Neural progenitor cell (in vitro differentiated cells): ENCODE measurements at regions not wholly inside any gene's neighbourhood (a gene's known extent, or its start where the extent isn't known, plus 50 kb on each side); places are given as distances from the start of the nearest gene placed in this dataset.

Source experiments
- DNase-seq: peaks from one replicate; pipeline ENCODE4 v3.0.0-alpha.2; 2016; ENCODE audit warnings: low spot score
- H2AFZ ChIP-seq: fragments of 200-600 bp; sonication (generic); replicated peaks from 2 replicates; pipeline ENCODE4 v1.6.1; 2016; ENCODE audit warnings: antibody characterized with exemption
- H3F3A ChIP-seq: fragments of 200-600 bp; sonication (generic); 2 replicates; pipeline ENCODE4 v1.6.1; 2016; ENCODE audit warnings: antibody characterized with exemption, low read depth
- H3K27ac ChIP-seq: fragments of 200-600 bp; sonication (generic); 2 replicates; pipeline ENCODE4 v1.5.1; 2016; ENCODE audit warnings: mild to moderate bottlenecking
- H3K27me3 ChIP-seq: fragments of 200-600 bp; sonication (generic); 2 replicates; pipeline ENCODE4 v1.6.1; 2016; ENCODE audit warnings: mild to moderate bottlenecking, moderate library complexity
- H3K36me3 ChIP-seq: fragments of 200-600 bp; sonication (generic); 2 replicates; pipeline ENCODE4 v1.5.1; 2016
- H3K4me1 ChIP-seq: fragments of 200-600 bp; sonication (generic); 2 replicates; pipeline ENCODE4 v1.6.1; 2016; ENCODE audit warnings: mixed run types
- H3K4me2 ChIP-seq: fragments of 200-600 bp; sonication (generic); 2 replicates; pipeline ENCODE4 v1.6.1; 2016
- H3K4me3 ChIP-seq: fragments of 200-600 bp; sonication (generic); 2 replicates; pipeline ENCODE4 v1.5.1; 2016
- H3K79me2 ChIP-seq: fragments of 200-600 bp; sonication (generic); 2 replicates; pipeline ENCODE4 v1.6.1; 2016; ENCODE audit warnings: low read depth
- H3K9ac ChIP-seq: fragments of 200-600 bp; sonication (generic); 2 replicates; pipeline ENCODE4 v1.6.1; 2016
- H3K9me3 ChIP-seq: fragments of 200-600 bp; sonication (generic); 2 replicates; pipeline ENCODE4 v1.5.1; 2016; ENCODE audit warnings: low read depth
- H4K20me1 ChIP-seq: fragments of 200-600 bp; sonication (generic); 2 replicates; pipeline ENCODE4 v1.6.1; 2016; ENCODE audit warnings: low read depth
- H3K27ac Mint-ChIP-seq: 3 replicates; pipeline ENCODE4 v1.8.0; 2021; ENCODE audit warnings: mixed read lengths
- H3K27me3 Mint-ChIP-seq: 2 replicates; pipeline ENCODE4 v1.8.0; 2022; ENCODE audit warnings: low read depth, mild to moderate bottlenecking, inconsistent platforms, moderate library complexity, mixed read lengths; ENCODE audit not compliant: insufficient read depth
- H3K36me3 Mint-ChIP-seq: 3 replicates; pipeline ENCODE4 v1.8.0; 2021; ENCODE audit warnings: mixed read lengths
- H3K4me1 Mint-ChIP-seq: 3 replicates; pipeline ENCODE4 v1.8.0; 2021; ENCODE audit warnings: mixed read lengths
- H3K4me3 Mint-ChIP-seq: 3 replicates; pipeline ENCODE4 v1.8.0; 2021; ENCODE audit warnings: mild to moderate bottlenecking, moderate library complexity, mixed read lengths
- H3K9me3 Mint-ChIP-seq: 3 replicates; pipeline ENCODE4 v1.8.0; 2020; ENCODE audit warnings: mixed read lengths
- CTCF ChIP-seq: fragments of 200-600 bp; sonication (generic); IDR thresholded peaks from 2 replicates; pipeline ENCODE4 v1.5.1; 2017; ENCODE audit warnings: antibody characterized with exemption, mild to moderate bottlenecking
- EZH2 ChIP-seq: fragments of 200-600 bp; sonication (generic); IDR thresholded peaks from 2 replicates; pipeline ENCODE4 v1.6.1; 2017; ENCODE audit warnings: antibody characterized with exemption, mild to moderate bottlenecking, moderate library complexity
- EZH2phosphoT487 ChIP-seq: fragments of 200-600 bp; sonication (generic); IDR thresholded peaks from 2 replicates; pipeline ENCODE4 v1.6.1; 2017; ENCODE audit warnings: antibody characterized with exemption

GRCh38 chr13:56980856-56981255 is 159.9 kb upstream of the PRR20A start:
- Histone ChIP-seq H3K36me3 (no peaks in the 10 kb centered on the region), H3K9me3 (no peaks in the 10 kb centered on the region), H3F3A (no peaks in the 10 kb centered on the region), H3K4me3 (no peak overlapping the region), H3K27ac (no peak overlapping the region), H3K9ac (no peak overlapping the region), H2AFZ (no peak overlapping the region), H4K20me1 (no peaks in the 10 kb centered on the region), H3K4me2 (no peak overlapping the region), H3K4me1 (no peaks in the 10 kb centered on the region), H3K79me2 (no peaks in the 10 kb centered on the region), H3K27me3 (no peaks in the 10 kb centered on the region)
- Mint-ChIP-seq H3K4me1 (no peaks in the 10 kb centered on the region), H3K4me3 (no peak overlapping the region), H3K27ac (no peak overlapping the region), H3K9me3 (no peaks in the 10 kb centered on the region), H3K27me3 (no peaks in the 10 kb centered on the region), H3K36me3 (no peaks in the 10 kb centered on the region)
- no peak for DNase-seq
- TF ChIP-seq EZH2phosphoT487 (no peak), EZH2 (no peak), CTCF (no peak)

- Mint-ChIP-seq H3K4me1 (no peaks in the 10 kb centered on the region), H3K27ac (no peak overlapping the region), H3K27me3 (peaks cover 2% of the 10 kb centered on the region), H3K9me3 (no peaks in the 10 kb centered on the region), H3K4me3 (no peak overlapping the region), H3K36me3 (no peaks in the 10 kb centered on the region)
- Histone ChIP-seq H3K4me1 (no peaks in the 10 kb centered on the region), H3K4me3 (no peak overlapping the region), H3K9me3 (no peaks in the 10 kb centered on the region), H3F3A (no peaks in the 10 kb centered on the region), H4K20me1 (no peaks in the 10 kb centered on the region), H3K79me2 (no peaks in the 10 kb centered on the region), H3K9ac (no peak overlapping the region), H2AFZ (no peak overlapping the region), H3K27ac (no peak overlapping the region), H3K27me3 (no peaks in the 10 kb centered on the region), H3K4me2 (no peak overlapping the region), H3K36me3 (no peaks in the 10 kb centered on the region)
- TF ChIP-seq CTCF (no peak), EZH2 (no peak), EZH2phosphoT487 (no peak)
- no peak for DNase-seq
These were observed 154.6 kb upstream of the PRR20A start for GRCh38 chr13:56986121-56986520.

GRCh38 chr13:56988543-56988942 is 152.2 kb upstream of the PRR20A start:
- Mint-ChIP-seq H3K9me3 (no peaks in the 10 kb centered on the region), H3K4me1 (no peaks in the 10 kb centered on the region)
- no peak overlapping the region for H3K9ac ChIP-seq

More at GRCh38 chr13:56988543-56988942, 152.2 kb upstream of the PRR20A start:
- Histone ChIP-seq H4K20me1 (no peaks in the 10 kb centered on the region), H3F3A (no peaks in the 10 kb centered on the region), H3K27me3 (no peaks in the 10 kb centered on the region), H3K79me2 (no peaks in the 10 kb centered on the region), H3K36me3 (no peaks in the 10 kb centered on the region), H3K4me2 (no peak overlapping the region), H3K4me3 (no peak overlapping the region), H2AFZ (no peak overlapping the region), H3K27ac (no peak overlapping the region), H3K9me3 (no peaks in the 10 kb centered on the region), H3K4me1 (no peaks in the 10 kb centered on the region)
- no peaks in the 10 kb centered on the region for H3K36me3 Mint-ChIP-seq
- H3K4me3 Mint-ChIP-seq = no peak overlapping the region
- H3K27me3 Mint-ChIP-seq = peaks cover 2% of the 10 kb centered on the region
- no peak overlapping the region for H3K27ac Mint-ChIP-seq
- no peak for DNase-seq
- TF ChIP-seq EZH2 (no peak), CTCF (no peak), EZH2phosphoT487 (no peak)
